ENCODE measurements at regions not wholly inside any gene's neighbourhood (a gene's known extent, or its start where the extent isn't known, plus 50 kb on each side); places are given as distances from the start of the nearest gene placed in this dataset.

DNA sequence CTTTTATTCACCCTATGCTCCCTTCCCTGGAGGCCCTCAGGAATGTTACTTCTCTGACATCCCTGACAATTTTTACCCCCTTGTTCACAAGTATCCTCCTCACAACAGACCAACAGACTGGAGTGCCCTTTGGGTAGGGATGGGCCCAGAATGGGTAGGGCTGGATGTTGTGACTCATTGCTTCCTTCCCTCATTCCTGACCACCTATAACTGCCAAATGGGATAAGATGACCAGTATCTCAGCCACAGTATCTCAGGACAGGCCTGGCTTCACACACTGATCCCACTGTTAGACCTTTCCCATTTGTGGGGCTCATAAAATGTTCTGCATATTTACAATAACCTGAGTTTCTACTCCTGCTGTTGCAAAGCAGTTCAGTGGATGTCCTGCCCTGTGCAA, 223.0 kb upstream of the LRFN2 start:
- H3K36me3 ChIP-seq = no peaks in the 10 kb centered on the region
- TF ChIP-seq CTCF (IDR thresholded peaks at IDR 0.05) = no peak
- no peaks in the 10 kb centered on the region for H3K27me3 ChIP-seq
- H3K27ac ChIP-seq = no peak overlapping the region
- H3K4me3 ChIP-seq = no peak overlapping the region
- DNase-seq = no peak
- no peaks in the 10 kb centered on the region for H3K9me3 ChIP-seq
- H3K4me1 ChIP-seq = no peaks in the 10 kb centered on the region
- ATAC-seq = no peak
- intact Hi-C loops (cut with DNase I) = no loop called here

GRCh38 chr6:40809627-40810026, 222.5 kb upstream of the LRFN2 start:
- DNase-seq (no peak), ATAC-seq (no peak)
- Histone ChIP-seq H3K27ac (no peak overlapping the region), H3K9me3 (no peaks in the 10 kb centered on the region), H3K27me3 (no peaks in the 10 kb centered on the region), H3K4me1 (no peaks in the 10 kb centered on the region), H3K4me3 (no peak overlapping the region), H3K36me3 (no peaks in the 10 kb centered on the region)
- TF ChIP-seq CTCF (IDR thresholded peaks at IDR 0.05) = no peak
- intact Hi-C loops (cut with DNase I) = no loop called here

DNA sequence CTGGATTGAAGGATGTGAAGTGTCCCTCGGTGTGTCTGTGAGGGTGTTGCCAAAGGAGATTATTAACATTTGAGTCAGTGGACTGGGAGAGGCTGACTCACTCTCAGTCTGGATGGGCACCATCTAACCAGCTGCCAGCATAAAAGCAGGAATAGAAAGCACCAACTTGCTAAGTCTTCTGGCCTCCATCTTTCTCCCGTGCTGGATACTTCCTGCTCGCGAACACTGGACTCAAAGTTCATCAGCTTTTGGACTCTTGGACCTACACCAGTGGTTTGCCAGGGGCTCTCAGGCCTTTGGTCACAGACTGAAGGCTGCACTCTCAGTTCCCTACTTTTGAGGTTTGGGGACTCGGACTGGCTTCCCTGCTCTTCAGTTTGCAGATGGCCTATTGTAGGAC, 220.3 kb upstream of the LRFN2 start:
- peak; percentile 48 for ATAC-seq
- Histone ChIP-seq H3K27me3 (no peaks in the 10 kb centered on the region), H3K36me3 (no peaks in the 10 kb centered on the region), H3K4me3 (no peak overlapping the region), H3K4me1 (no peaks in the 10 kb centered on the region), H3K27ac (no peak overlapping the region), H3K9me3 (no peaks in the 10 kb centered on the region)
- TF ChIP-seq CTCF (IDR thresholded peaks at IDR 0.05) = no peak
- intact Hi-C loops (cut with DNase I) = no loop called here
- no peak for DNase-seq

DNA sequence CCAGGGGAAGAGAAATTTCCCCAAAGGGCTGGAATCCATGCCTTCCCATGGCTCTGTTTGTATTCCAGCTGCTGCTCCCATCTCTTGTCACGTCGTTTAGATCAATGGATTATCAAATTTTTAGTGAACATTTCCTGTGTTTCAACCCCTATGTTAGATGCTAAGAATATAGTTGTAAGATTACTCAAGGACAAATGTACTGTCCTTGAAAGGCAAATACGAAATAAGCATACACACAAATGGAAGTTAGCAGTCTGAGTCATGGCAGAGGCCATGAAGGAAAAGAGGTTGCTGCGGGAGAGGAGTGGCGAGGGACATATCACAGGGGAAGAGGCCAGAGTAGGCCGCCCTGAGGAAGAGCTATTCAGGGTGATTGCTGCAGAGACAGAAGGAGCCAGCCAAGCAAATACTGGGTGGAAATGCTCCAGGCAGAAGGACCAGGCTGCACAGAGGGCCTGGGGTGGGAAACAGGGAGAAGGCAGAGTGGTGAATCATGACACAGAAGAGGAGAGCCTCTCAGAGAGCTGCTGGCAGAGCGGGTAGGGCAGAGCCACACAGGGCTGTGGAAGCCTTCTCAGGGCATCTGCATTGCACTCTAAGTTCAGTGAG, 219.2 kb upstream of the LRFN2 start:
- Histone ChIP-seq H3K27ac (no peak overlapping the region), H3K4me1 (no peaks in the 10 kb centered on the region), H3K27me3 (no peaks in the 10 kb centered on the region), H3K36me3 (no peaks in the 10 kb centered on the region), H3K4me3 (no peak overlapping the region), H3K9me3 (no peaks in the 10 kb centered on the region)
- no peak for TF ChIP-seq CTCF (IDR thresholded peaks at IDR 0.05)
- DNase-seq (no peak), ATAC-seq (peak; percentile 46)
- intact Hi-C loops (cut with DNase I) = no loop called here

DNA sequence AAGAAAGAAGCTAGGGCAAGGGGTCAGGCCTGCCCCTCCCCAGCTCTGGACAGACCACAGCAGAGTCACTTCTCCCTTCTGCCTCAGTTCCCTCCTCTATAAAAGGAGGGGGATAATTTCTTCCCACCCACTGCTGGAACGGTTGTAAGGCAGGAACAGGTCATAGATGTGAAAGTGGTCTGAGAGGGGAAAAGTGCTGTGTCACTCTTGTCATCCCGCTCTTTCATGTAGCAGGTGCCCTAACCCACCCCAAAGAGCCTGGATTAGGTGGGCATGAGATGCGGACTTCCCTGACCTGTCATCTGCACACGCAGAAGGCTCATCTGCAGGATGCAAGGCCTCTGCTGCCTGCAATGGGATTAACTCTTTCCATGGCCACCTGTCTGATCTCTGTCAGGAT, 218.2 kb upstream of the LRFN2 start:
- no peak for TF ChIP-seq CTCF (IDR thresholded peaks at IDR 0.05)
- no peak overlapping the region for H3K27ac ChIP-seq
- intact Hi-C loops (cut with DNase I) = no loop called here
- no peaks in the 10 kb centered on the region for H3K27me3 ChIP-seq
- ATAC-seq = no peak
- H3K4me1 ChIP-seq = no peaks in the 10 kb centered on the region
- no peak overlapping the region for H3K4me3 ChIP-seq
- DNase-seq = no peak
- no peaks in the 10 kb centered on the region for H3K36me3 ChIP-seq
- no peaks in the 10 kb centered on the region for H3K9me3 ChIP-seq
